AG04450 (cell line): ENCODE measurements at regions not wholly inside any gene's neighbourhood (a gene's known extent, or its start where the extent isn't known, plus 50 kb on each side); places are given as distances from the start of the nearest gene placed in this dataset.

Experiments
- CTCF ChIA-PET: fragments of 300-600, 350-600 bp; formaldehyde crosslinking; extraction: SDS; loops from one replicate; lab custom pipeline; 2022; ENCODE audit warnings: antibody characterized with exemption, inconsistent platforms; lab: Charles Lee
- POLR2A ChIA-PET: fragments of 350-600 bp; formaldehyde crosslinking; extraction: SDS; loops from one replicate; lab custom pipeline; 2021; ENCODE audit warnings: antibody characterized with exemption, inconsistent platforms; lab: Yijun Ruan, JAX
- DNase-seq: peaks from one replicate; pipeline ENCODE4 v3.0.0-alpha.2; 2011; ENCODE audit warnings: low read depth, low spot score
- H3K27ac ChIP-seq: one replicate; pipeline ENCODE4 v1.5.1; 2012; ENCODE audit warnings: low read depth, low read length, control low read depth
- H3K27me3 ChIP-seq: one replicate; pipeline ENCODE4 v1.6.0; 2012; ENCODE audit warnings: low read length; ENCODE audit not compliant: control insufficient read depth, insufficient read depth
- H3K4me3 ChIP-seq: 2 replicates; pipeline ENCODE4 v1.5.1; 2011; ENCODE audit warnings: mild to moderate bottlenecking, low read depth, low read length, control low read depth
- H3K9me3 ChIP-seq: 2 replicates; pipeline ENCODE4 v1.5.1; 2012; ENCODE audit warnings: low read length; ENCODE audit not compliant: control insufficient read depth, insufficient read depth
- TF ChIP-seq, protein P1 (sequence below): IDR thresholded peaks from 2 replicates; pipeline ENCODE4 v1.5.1; 2011; ENCODE audit warnings: low read depth, low read length, control low read depth, inconsistent platforms

DNA sequence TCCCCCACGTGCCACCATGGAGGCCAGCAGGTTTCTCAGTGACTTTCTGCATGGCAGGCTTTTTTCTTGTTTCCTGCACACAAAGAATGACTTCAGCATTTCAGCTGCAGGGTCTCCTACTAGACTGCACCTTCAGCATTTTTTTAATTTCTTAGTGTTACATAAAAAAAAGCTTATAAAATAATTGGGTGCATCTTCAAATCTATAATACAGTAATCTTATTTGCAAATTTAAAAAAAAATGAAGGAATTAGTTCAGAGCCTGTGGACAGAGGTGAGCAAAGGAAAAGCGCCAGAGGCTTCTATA lies 57.6 kb downstream of the FAM50B start:
- Histone ChIP-seq H3K27me3 (no peaks in the 10 kb centered on the region), H3K9me3 (no peaks in the 10 kb centered on the region), H3K4me3 (no peak overlapping the region), H3K27ac (no peak overlapping the region)
- no peak for DNase-seq
- TF ChIP-seq, protein P1, sequence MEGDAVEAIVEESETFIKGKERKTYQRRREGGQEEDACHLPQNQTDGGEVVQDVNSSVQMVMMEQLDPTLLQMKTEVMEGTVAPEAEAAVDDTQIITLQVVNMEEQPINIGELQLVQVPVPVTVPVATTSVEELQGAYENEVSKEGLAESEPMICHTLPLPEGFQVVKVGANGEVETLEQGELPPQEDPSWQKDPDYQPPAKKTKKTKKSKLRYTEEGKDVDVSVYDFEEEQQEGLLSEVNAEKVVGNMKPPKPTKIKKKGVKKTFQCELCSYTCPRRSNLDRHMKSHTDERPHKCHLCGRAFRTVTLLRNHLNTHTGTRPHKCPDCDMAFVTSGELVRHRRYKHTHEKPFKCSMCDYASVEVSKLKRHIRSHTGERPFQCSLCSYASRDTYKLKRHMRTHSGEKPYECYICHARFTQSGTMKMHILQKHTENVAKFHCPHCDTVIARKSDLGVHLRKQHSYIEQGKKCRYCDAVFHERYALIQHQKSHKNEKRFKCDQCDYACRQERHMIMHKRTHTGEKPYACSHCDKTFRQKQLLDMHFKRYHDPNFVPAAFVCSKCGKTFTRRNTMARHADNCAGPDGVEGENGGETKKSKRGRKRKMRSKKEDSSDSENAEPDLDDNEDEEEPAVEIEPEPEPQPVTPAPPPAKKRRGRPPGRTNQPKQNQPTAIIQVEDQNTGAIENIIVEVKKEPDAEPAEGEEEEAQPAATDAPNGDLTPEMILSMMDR, result no peak
- ChIA-PET POLR2A (no interaction called here), CTCF (interaction anchor here (1.4 kb wide), 1 partner anchor 18 kb away, joined by 3 read pairs; no protein-coding TSS in a partner anchor)

DNA sequence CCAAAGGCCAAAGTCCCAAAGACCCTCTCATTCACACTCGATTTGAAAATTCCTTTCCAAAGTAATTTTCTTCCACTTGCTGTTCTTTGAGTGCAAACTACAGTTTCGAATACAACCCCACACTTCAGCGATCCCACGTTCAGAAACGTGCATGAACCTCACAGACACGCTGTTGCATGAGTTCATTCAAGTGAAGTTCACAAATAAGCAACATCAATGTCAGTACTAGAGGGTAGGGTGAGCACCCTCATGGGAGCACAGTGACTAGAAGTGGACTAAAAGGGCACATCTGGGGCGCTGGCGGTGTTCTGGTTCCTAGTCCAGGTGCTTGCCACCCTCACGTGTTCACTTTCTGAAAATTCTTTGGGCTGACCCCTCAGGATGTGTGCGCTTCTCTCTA lies 59.0 kb downstream of the FAM50B start:
- ChIA-PET CTCF (no interaction called here), POLR2A (no interaction called here)
- Histone ChIP-seq H3K9me3 (no peaks in the 10 kb centered on the region), H3K27ac (no peak overlapping the region), H3K4me3 (no peak overlapping the region), H3K27me3 (no peaks in the 10 kb centered on the region)
- TF ChIP-seq, protein P1, result no peak
- no peak for DNase-seq

DNA sequence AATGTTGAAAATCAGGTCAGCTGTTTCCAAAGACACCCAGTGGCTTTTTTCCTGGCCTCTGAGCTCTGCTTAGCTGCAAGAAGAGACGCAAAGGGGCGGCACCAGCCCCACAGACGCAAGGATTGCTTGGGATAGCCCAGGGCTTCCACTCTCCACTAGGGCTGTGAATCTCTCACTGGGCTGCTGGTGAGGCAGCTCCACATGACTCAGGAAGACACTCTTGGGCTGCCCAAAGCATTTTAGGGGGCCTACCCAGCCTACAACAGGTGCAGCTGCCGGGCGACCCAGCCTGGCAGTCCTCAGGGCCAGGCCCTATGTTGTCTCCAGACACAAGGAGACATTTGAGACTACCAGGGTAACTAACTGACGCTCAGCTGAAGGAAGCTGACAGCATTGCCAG lies 59.8 kb downstream of the FAM50B start:
- Histone ChIP-seq H3K27me3 (no peaks in the 10 kb centered on the region), H3K27ac (no peak overlapping the region), H3K4me3 (no peak overlapping the region), H3K9me3 (no peaks in the 10 kb centered on the region)
- no peak for DNase-seq
- TF ChIP-seq, protein P1, result no peak
- ChIA-PET CTCF (no interaction called here), POLR2A (no interaction called here)

- Histone ChIP-seq H3K4me3 (no peak overlapping the region), H3K27ac (no peak overlapping the region), H3K9me3 (no peaks in the 10 kb centered on the region), H3K27me3 (no peaks in the 10 kb centered on the region)
- no peak for DNase-seq
- TF ChIP-seq, protein P1, result no peak
- CTCF ChIA-PET, result interaction anchor here (1.0 to 3.6 kb wide), 5 partner anchors 22 to 68 kb away, joined by 3 to 18 read pairs (median 6); partner anchors contain the start of gene FAM50B
- POLR2A ChIA-PET, result interaction anchor here (1.2 kb wide), 1 partner anchor 26 kb away, joined by 3 read pairs; no protein-coding TSS in a partner anchor
Observed at GRCh38 chr6:3910106-3910663, 61.0 kb downstream of the FAM50B start.

- no peaks in the 10 kb centered on the region for H3K9me3 ChIP-seq
- no peak for DNase-seq
- no peak overlapping the region for H3K4me3 ChIP-seq
- peak overlapping the region; percentile 71 for H3K27ac ChIP-seq
- ChIA-PET POLR2A (interaction anchor here (1.2 kb wide), 1 partner anchor 27 kb away, joined by 3 read pairs; no protein-coding TSS in a partner anchor), CTCF (interaction anchor here (1.1 to 3.6 kb wide), 4 partner anchors 22 to 67 kb away, joined by 3 to 18 read pairs (median 7); partner anchors contain the start of gene FAM50B)
- TF ChIP-seq, protein P1, result no peak
- H3K27me3 ChIP-seq, result no peaks in the 10 kb centered on the region
Observed at GRCh38 chr6:3911130-3911529, 62.0 kb downstream of the FAM50B start.
